ENCODE measurements at regions not wholly inside any gene's neighbourhood (a gene's known extent, or its start where the extent isn't known, plus 50 kb on each side); places are given as distances from the start of the nearest gene placed in this dataset.

DNA sequence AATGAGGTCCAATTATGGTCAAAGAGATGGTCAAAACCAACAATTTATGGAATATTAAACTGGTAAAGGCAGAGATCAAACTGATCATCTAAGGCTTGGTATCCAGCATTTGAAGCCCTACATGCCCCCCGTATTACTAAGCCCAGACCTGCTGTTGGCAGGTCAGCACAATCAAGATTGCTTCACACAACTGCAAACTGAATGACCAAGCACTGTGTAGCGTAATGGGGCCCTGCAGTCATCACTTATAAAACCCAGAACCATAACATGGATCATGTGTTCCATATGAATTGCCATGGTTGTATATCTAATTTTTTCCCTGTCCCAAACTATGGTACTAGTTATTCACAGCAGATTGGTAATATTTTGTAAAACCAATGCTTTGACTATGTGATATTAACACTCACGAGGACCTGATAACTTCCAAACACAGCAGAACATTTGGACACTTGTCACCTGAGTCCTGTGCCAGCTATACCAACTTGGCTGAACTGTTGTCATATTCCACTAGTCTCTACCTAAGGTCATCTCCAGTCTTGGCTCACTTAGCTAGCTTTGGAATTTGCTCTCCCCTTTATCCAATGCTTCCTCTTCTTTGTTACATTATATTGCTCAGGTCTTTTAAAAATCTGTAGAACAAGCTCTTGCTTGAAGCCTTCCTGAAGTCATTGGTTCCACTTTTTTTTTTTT lies 81.7 kb upstream of the HMHB1 start:
- BruUV-seq (replicated peaks) = no TSS peak
- Histone ChIP-seq H4K20me1 (ENCODE audit: insufficient read depth) (no peaks in the 10 kb centered on the region), H3K36me3 (ENCODE audit: low read depth) (no peaks in the 10 kb centered on the region), H3K9me3 (ENCODE audit: insufficient read depth, low read depth) (no peaks in the 10 kb centered on the region), H3F3A (ENCODE audit: insufficient read depth, low read depth) (no peaks in the 10 kb centered on the region), H3K4me1 (replicated peaks; ENCODE audit: insufficient read depth) (no peaks in the 10 kb centered on the region), H3K27ac (no peak overlapping the region), H3K27me3 (ENCODE audit: insufficient read depth, low read depth) (no peaks in the 10 kb centered on the region), H3K4me2 (no peak overlapping the region), H3K9me2 (ENCODE audit: insufficient read depth) (no peaks in the 10 kb centered on the region), H3K4me3 (no peak overlapping the region), H2AFZ (no peak overlapping the region; the same call in 1 of the 2 replicates), H3K79me2 (ENCODE audit: low read depth) (no peaks in the 10 kb centered on the region)
- TF ChIP-seq EZH2 (IDR thresholded peaks at IDR 0.05; ENCODE audit: low read depth) = no peak
- TF ChIP-seq, protein P1, sequence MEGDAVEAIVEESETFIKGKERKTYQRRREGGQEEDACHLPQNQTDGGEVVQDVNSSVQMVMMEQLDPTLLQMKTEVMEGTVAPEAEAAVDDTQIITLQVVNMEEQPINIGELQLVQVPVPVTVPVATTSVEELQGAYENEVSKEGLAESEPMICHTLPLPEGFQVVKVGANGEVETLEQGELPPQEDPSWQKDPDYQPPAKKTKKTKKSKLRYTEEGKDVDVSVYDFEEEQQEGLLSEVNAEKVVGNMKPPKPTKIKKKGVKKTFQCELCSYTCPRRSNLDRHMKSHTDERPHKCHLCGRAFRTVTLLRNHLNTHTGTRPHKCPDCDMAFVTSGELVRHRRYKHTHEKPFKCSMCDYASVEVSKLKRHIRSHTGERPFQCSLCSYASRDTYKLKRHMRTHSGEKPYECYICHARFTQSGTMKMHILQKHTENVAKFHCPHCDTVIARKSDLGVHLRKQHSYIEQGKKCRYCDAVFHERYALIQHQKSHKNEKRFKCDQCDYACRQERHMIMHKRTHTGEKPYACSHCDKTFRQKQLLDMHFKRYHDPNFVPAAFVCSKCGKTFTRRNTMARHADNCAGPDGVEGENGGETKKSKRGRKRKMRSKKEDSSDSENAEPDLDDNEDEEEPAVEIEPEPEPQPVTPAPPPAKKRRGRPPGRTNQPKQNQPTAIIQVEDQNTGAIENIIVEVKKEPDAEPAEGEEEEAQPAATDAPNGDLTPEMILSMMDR (conservative IDR thresholded peaks at IDR 0.05) = no peak
- ChIA-PET POLR2A (ENCODE audit: unreplicated experiment) (interaction anchor here (0.6 to 0.7 kb wide), 2 partner anchors 37 to 325 kb away, joined by 3 read pairs; no protein-coding TSS in a partner anchor), CTCF (no interaction called here)
- intact Hi-C loops (cut with micrococcal nuclease; ENCODE audit: unreplicated experiment) = no loop called here
- no peak for DNase-seq

DNA sequence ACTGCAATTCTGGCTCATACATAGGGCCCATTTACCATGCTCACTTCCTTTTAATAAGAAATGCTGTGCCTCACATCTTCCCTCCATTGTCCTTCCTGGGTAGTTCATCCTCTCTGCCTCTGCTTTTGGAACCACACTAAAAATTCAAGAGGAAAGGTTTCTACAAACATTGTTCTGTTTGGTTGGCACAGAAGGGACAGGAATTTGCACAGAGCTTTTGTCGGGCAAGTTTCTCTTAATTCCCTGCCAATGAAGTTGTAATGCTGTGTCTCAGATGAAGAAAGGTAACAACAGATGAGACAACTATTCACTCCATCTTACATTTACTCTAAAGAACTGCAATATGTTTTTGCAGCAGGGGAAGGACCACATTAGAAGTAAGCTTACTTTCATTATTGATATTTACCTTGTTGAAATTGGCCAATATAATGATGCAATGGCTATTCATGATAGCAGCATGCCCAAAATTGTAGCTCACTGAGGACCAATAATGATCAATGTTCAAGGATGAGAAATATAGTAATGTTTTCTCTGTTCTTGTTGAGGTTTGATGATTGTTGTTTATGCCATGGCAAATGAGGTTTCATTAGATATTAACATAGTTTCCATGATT lies 82.5 kb upstream of the HMHB1 start:
- intact Hi-C loops (cut with micrococcal nuclease; ENCODE audit: unreplicated experiment) = no loop called here
- Histone ChIP-seq H3K79me2 (ENCODE audit: low read depth) (no peaks in the 10 kb centered on the region), H3K4me3 (no peak overlapping the region), H3K9me3 (ENCODE audit: insufficient read depth, low read depth) (0 out of 2 replicates have a peak, but pooled peaks cover under 1% of the 10 kb centered on the region), H4K20me1 (ENCODE audit: insufficient read depth) (no peaks in the 10 kb centered on the region), H3K4me2 (no peak overlapping the region), H3F3A (ENCODE audit: insufficient read depth, low read depth) (no peaks in the 10 kb centered on the region), H3K36me3 (ENCODE audit: low read depth) (no peaks in the 10 kb centered on the region), H3K27me3 (ENCODE audit: insufficient read depth, low read depth) (no peaks in the 10 kb centered on the region), H3K9me2 (ENCODE audit: insufficient read depth) (0 out of 2 replicates have a peak, but pooled peaks cover 2% of the 10 kb centered on the region), H2AFZ (no peak overlapping the region), H3K27ac (no peak overlapping the region), H3K4me1 (replicated peaks; ENCODE audit: insufficient read depth) (no peaks in the 10 kb centered on the region)
- DNase-seq = no peak
- POLR2A ChIA-PET (ENCODE audit: unreplicated experiment) = interaction anchor here (0.7 kb wide), 3 partner anchors 11 to 38 kb away, joined by 3 to 12 read pairs (median 6); no protein-coding TSS in a partner anchor
- no TSS peak for BruUV-seq (replicated peaks)
- CTCF ChIA-PET = no interaction called here
- TF ChIP-seq, protein P1 (conservative IDR thresholded peaks at IDR 0.05) = no peak
- TF ChIP-seq EZH2 (IDR thresholded peaks at IDR 0.05; ENCODE audit: low read depth) = no peak

DNA sequence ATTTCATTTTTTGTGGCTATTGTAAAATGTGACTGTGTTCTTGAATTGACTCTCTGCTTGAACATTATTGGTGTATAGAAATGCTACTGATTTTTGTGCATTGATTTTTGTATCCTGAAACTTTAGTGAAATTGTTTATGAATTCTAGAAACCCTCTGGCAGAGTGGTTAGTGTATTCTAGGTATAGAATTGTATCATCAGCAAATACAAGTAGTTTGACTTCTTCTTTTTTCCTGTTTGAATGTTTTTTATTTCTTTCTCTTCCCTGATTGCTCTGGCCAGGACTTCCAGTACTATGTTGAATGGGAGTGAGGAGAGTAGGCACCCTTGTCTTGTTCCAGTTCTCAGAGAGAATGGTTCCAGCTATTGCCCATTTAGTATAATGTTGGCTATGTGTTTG lies 88.8 kb upstream of the HMHB1 start:
- POLR2A ChIA-PET (ENCODE audit: unreplicated experiment) = no interaction called here
- Histone ChIP-seq H4K20me1 (ENCODE audit: insufficient read depth) (no peaks in the 10 kb centered on the region), H3K4me1 (replicated peaks; ENCODE audit: insufficient read depth) (no peaks in the 10 kb centered on the region), H3K27me3 (ENCODE audit: insufficient read depth, low read depth) (no peaks in the 10 kb centered on the region), H3K79me2 (ENCODE audit: low read depth) (no peaks in the 10 kb centered on the region), H3K4me3 (no peak overlapping the region), H3F3A (ENCODE audit: insufficient read depth, low read depth) (no peaks in the 10 kb centered on the region), H2AFZ (no peak overlapping the region), H3K9me2 (ENCODE audit: insufficient read depth) (0 out of 2 replicates have a peak, but pooled peaks cover 3% of the 10 kb centered on the region), H3K4me2 (no peak overlapping the region), H3K36me3 (ENCODE audit: low read depth) (no peaks in the 10 kb centered on the region), H3K27ac (no peak overlapping the region), H3K9me3 (ENCODE audit: insufficient read depth, low read depth) (0 out of 2 replicates have a peak, but pooled peaks cover 3% of the 10 kb centered on the region)
- CTCF ChIA-PET = no interaction called here
- BruUV-seq (replicated peaks) = no TSS peak
- TF ChIP-seq, protein P1 (conservative IDR thresholded peaks at IDR 0.05) = no peak
- no peak for TF ChIP-seq EZH2 (IDR thresholded peaks at IDR 0.05; ENCODE audit: low read depth)
- DNase-seq = no peak
- intact Hi-C loops (cut with micrococcal nuclease; ENCODE audit: unreplicated experiment) = no loop called here

Measured in PC-9 (cell line).